ENCODE measurements at regions not wholly inside any gene's neighbourhood (a gene's known extent, or its start where the extent isn't known, plus 50 kb on each side); places are given as distances from the start of the nearest gene placed in this dataset.

DNA sequence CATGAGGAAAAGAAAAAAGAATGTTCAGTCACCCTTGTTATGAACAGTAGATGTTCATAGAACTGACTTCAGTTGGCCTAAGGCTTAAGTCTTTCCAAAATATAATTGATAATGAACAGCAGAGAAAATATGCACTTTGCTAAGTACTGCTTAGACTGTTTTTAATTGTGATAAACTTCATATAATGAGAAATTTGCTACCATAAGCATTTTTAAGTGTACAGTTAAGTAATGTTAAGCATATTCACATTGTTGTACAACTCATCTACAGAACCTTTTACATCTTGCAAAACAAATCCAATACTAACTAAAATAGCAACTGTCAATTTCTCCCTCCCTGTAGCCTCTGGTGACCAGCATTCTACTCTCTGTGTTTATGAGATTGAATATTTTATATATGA lies 792.2 kb upstream of the LCORL start:
- Histone ChIP-seq H3K9me2 (ENCODE audit: insufficient read depth) (no peaks in the 10 kb centered on the region), H2AFZ (no peak overlapping the region), H3K4me2 (no peak overlapping the region), H3K27me3 (ENCODE audit: insufficient read depth, low read depth) (no peaks in the 10 kb centered on the region), H3F3A (ENCODE audit: insufficient read depth, low read depth) (no peaks in the 10 kb centered on the region), H3K4me1 (replicated peaks; ENCODE audit: insufficient read depth) (no peaks in the 10 kb centered on the region), H3K9me3 (ENCODE audit: insufficient read depth, low read depth) (no peaks in the 10 kb centered on the region), H3K36me3 (ENCODE audit: low read depth) (no peaks in the 10 kb centered on the region), H3K79me2 (ENCODE audit: low read depth) (no peaks in the 10 kb centered on the region), H3K4me3 (no peak overlapping the region), H3K27ac (no peak overlapping the region), H4K20me1 (ENCODE audit: insufficient read depth) (no peaks in the 10 kb centered on the region)
- ChIA-PET CTCF (no interaction called here), POLR2A (ENCODE audit: unreplicated experiment) (no interaction called here)
- DNase-seq = no peak
- TF ChIP-seq, protein P1, sequence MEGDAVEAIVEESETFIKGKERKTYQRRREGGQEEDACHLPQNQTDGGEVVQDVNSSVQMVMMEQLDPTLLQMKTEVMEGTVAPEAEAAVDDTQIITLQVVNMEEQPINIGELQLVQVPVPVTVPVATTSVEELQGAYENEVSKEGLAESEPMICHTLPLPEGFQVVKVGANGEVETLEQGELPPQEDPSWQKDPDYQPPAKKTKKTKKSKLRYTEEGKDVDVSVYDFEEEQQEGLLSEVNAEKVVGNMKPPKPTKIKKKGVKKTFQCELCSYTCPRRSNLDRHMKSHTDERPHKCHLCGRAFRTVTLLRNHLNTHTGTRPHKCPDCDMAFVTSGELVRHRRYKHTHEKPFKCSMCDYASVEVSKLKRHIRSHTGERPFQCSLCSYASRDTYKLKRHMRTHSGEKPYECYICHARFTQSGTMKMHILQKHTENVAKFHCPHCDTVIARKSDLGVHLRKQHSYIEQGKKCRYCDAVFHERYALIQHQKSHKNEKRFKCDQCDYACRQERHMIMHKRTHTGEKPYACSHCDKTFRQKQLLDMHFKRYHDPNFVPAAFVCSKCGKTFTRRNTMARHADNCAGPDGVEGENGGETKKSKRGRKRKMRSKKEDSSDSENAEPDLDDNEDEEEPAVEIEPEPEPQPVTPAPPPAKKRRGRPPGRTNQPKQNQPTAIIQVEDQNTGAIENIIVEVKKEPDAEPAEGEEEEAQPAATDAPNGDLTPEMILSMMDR (conservative IDR thresholded peaks at IDR 0.05) = no peak
- no peak for TF ChIP-seq EZH2 (IDR thresholded peaks at IDR 0.05; ENCODE audit: low read depth)
- intact Hi-C loops (cut with micrococcal nuclease; ENCODE audit: unreplicated experiment) = no loop called here
- no TSS peak for BruUV-seq (replicated peaks)

DNA sequence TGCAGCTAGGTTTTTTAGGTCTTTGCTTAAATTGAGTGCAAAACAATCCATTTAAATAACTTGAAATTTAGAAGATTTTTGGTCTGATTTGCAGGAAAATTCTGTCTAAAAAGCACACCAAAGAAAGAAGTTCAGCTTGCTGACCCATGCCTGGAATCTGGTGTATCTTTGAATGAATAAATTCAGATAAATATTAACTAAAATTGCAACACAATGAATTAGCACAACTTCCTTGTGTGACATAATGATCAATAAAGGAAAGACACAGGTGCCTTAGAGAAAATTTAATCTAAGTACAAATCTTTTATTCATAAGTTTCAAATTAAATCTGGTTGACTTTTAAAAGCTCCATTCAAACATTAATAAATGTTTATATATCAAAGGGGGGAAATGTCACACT lies 791.5 kb upstream of the LCORL start:
- H3K27ac ChIP-seq = no peak overlapping the region
- BruUV-seq (replicated peaks) = no TSS peak
- TF ChIP-seq, protein P1 (conservative IDR thresholded peaks at IDR 0.05) = no peak
- no peak for TF ChIP-seq EZH2 (IDR thresholded peaks at IDR 0.05; ENCODE audit: low read depth)
- H3K9me2 ChIP-seq (ENCODE audit: insufficient read depth) = no peaks in the 10 kb centered on the region
- H3K4me2 ChIP-seq = no peak overlapping the region
- no peak overlapping the region for H3K4me3 ChIP-seq
- CTCF ChIA-PET = no interaction called here
- no peaks in the 10 kb centered on the region for H3K36me3 ChIP-seq (ENCODE audit: low read depth)
- intact Hi-C loops (cut with micrococcal nuclease; ENCODE audit: unreplicated experiment) = no loop called here
- no peaks in the 10 kb centered on the region for H3K4me1 ChIP-seq (replicated peaks; ENCODE audit: insufficient read depth)
- POLR2A ChIA-PET (ENCODE audit: unreplicated experiment) = no interaction called here
- no peak overlapping the region for H2AFZ ChIP-seq
- no peak for DNase-seq
- H3K9me3 ChIP-seq (ENCODE audit: insufficient read depth, low read depth) = no peaks in the 10 kb centered on the region
- H4K20me1 ChIP-seq (ENCODE audit: insufficient read depth) = no peaks in the 10 kb centered on the region
- H3K79me2 ChIP-seq (ENCODE audit: low read depth) = no peaks in the 10 kb centered on the region
- no peaks in the 10 kb centered on the region for H3F3A ChIP-seq (ENCODE audit: insufficient read depth, low read depth)
- no peaks in the 10 kb centered on the region for H3K27me3 ChIP-seq (ENCODE audit: insufficient read depth, low read depth)

DNA sequence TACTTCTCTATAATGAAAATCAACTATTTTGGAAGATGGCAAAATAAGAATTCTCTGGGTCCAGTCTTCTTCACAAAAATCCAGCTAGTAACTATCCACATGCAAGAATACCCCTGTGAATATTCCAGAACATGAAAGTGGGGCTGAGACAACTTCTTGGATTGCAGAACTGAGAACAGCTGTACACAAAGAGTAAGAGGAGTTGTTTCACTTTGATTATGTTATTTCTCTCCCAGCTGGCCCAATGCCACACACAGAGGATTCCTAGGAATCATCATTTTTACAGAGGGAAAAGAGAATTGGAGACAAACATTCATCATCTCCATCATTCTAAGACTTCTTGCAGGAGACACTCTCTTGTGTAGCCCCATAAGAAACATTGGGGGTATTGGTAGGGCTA lies 782.2 kb upstream of the LCORL start:
- no peak for DNase-seq
- H3K27ac ChIP-seq = no peak overlapping the region
- H3F3A ChIP-seq (ENCODE audit: insufficient read depth, low read depth) = no peaks in the 10 kb centered on the region
- no peak overlapping the region for H3K4me2 ChIP-seq
- no peak overlapping the region for H3K4me3 ChIP-seq
- POLR2A ChIA-PET (ENCODE audit: unreplicated experiment) = no interaction called here
- no peaks in the 10 kb centered on the region for H4K20me1 ChIP-seq (ENCODE audit: insufficient read depth)
- TF ChIP-seq, protein P1 (conservative IDR thresholded peaks at IDR 0.05) = no peak
- no peak overlapping the region for H2AFZ ChIP-seq
- CTCF ChIA-PET = no interaction called here
- no peaks in the 10 kb centered on the region for H3K79me2 ChIP-seq (ENCODE audit: low read depth)
- BruUV-seq (replicated peaks) = no TSS peak
- H3K9me2 ChIP-seq (ENCODE audit: insufficient read depth) = no peaks in the 10 kb centered on the region
- intact Hi-C loops (cut with micrococcal nuclease; ENCODE audit: unreplicated experiment) = no loop called here
- no peaks in the 10 kb centered on the region for H3K9me3 ChIP-seq (ENCODE audit: insufficient read depth, low read depth)
- no peaks in the 10 kb centered on the region for H3K27me3 ChIP-seq (ENCODE audit: insufficient read depth, low read depth)
- H3K4me1 ChIP-seq (replicated peaks; ENCODE audit: insufficient read depth) = no peaks in the 10 kb centered on the region
- H3K36me3 ChIP-seq (ENCODE audit: low read depth) = no peaks in the 10 kb centered on the region

Data from PC-9 (cell line).